HG03342 (cell line): ENCODE measurements at regions not wholly inside any gene's neighbourhood (a gene's known extent, or its start where the extent isn't known, plus 50 kb on each side); places are given as distances from the start of the nearest gene placed in this dataset.
"Not testable (repeated sequence)": the region's sequence is repeated elsewhere in the genome, so short reads cannot be mapped to it uniquely, and the experiment has no call there.

Experiments
- ATAC-seq: cut with Tn5 transposase; IDR thresholded peaks from one replicate; pipeline ENCODE4 v1.9.1; 2021; ENCODE audit warnings: mild to moderate bottlenecking, moderate library complexity; ENCODE audit not compliant: unreplicated experiment

- no peak for ATAC-seq
Observed at GRCh38 chr10:62585211-62585775, 211.1 kb downstream of the ZNF365 start.

- no peak for ATAC-seq
Observed at GRCh38 chr10:62587011-62587410, 212.8 kb downstream of the ZNF365 start.

- no peak for ATAC-seq
Observed at GRCh38 chr10:62588116-62588515, 213.9 kb downstream of the ZNF365 start.

GRCh38 chr10:62589689-62590088, 214.8 kb upstream of the ADO start:
- ATAC-seq, result no peak

GRCh38 chr10:62590306-62590705, 214.2 kb upstream of the ADO start:
- ATAC-seq, result no peak

- ATAC-seq, result peak; percentile 69
Observed at GRCh38 chr10:62594093-62594520, 210.4 kb upstream of the ADO start.

GRCh38 chr10:62597226-62597625, 207.3 kb upstream of the ADO start:
- no peak for ATAC-seq

GRCh38 chr10:62599161-62599560, 205.4 kb upstream of the ADO start:
- ATAC-seq, result no peak

GRCh38 chr10:62606551-62606950, 198.0 kb upstream of the ADO start:
- not testable (repeated sequence) for ATAC-seq

- not testable (repeated sequence) for ATAC-seq
Observed at GRCh38 chr10:62608189-62608875, 196.2 kb upstream of the ADO start.

GRCh38 chr10:62610649-62611229, 193.8 kb upstream of the ADO start:
- peak; percentile 67 for ATAC-seq

GRCh38 chr10:62613424-62613823, 191.1 kb upstream of the ADO start:
- no peak for ATAC-seq

- no peak for ATAC-seq
Observed at GRCh38 chr10:62613859-62614258, 190.7 kb upstream of the ADO start.

- peak; percentile 56 for ATAC-seq
Observed at GRCh38 chr10:62614389-62615157, 189.9 kb upstream of the ADO start.

GRCh38 chr10:62616885-62617590, 187.5 kb upstream of the ADO start:
- no peak for ATAC-seq

GRCh38 chr10:62617652-62618051, 186.9 kb upstream of the ADO start:
- ATAC-seq, result no peak

- ATAC-seq, result no peak
Observed at GRCh38 chr10:62618054-62618453, 186.5 kb upstream of the ADO start.

- peak; percentile 37 for ATAC-seq
Observed at GRCh38 chr10:62618576-62619412, 185.7 kb upstream of the ADO start.

- no peak for ATAC-seq
Observed at GRCh38 chr10:62619413-62619738, 185.1 kb upstream of the ADO start.

- ATAC-seq, result no peak
Observed at GRCh38 chr10:62620491-62620890, 184.0 kb upstream of the ADO start.
